GM12865 (cell line): ENCODE measurements at regions not wholly inside any gene's neighbourhood (a gene's known extent, or its start where the extent isn't known, plus 50 kb on each side); places are given as distances from the start of the nearest gene placed in this dataset.

Experiments used
- DNase-seq: peaks from one replicate; pipeline ENCODE4 v3.0.0; 2010; ENCODE audit warnings: low read depth
- H3K4me3 ChIP-seq: 2 replicates; pipeline ENCODE4 v1.5.1; 2011; ENCODE audit warnings: mild to moderate bottlenecking, low read depth, low read length, control low read depth
- TF ChIP-seq, protein P1 (sequence below): IDR thresholded peaks from 2 replicates; pipeline ENCODE4 v1.5.1; 2011; ENCODE audit warnings: low read length, control low read depth, low read depth, inconsistent platforms; ENCODE audit not compliant: insufficient read depth; ENCODE audit errors: missing control alignments

DNA sequence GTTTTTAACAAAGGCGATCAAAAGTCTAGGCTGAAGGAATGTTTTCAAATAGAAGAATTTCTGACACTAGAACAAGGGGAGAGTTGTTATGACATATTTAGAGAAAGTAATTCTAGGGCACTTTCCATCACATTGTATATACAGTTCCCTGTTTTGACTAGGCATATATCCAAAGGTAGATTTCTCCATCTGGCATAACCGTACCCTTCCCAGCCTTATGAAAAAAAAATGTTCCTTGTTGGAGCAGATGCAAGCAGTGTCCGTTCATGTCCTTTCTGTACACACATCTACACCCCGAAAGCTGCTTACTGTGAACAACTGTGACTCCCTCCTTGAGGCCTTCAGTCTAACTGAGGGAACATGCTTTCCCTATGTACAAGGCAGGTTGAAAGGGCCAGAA, 271.7 kb upstream of the GBE1 start:
- no peak overlapping the region for H3K4me3 ChIP-seq
- DNase-seq: no peak
- TF ChIP-seq, protein P1, sequence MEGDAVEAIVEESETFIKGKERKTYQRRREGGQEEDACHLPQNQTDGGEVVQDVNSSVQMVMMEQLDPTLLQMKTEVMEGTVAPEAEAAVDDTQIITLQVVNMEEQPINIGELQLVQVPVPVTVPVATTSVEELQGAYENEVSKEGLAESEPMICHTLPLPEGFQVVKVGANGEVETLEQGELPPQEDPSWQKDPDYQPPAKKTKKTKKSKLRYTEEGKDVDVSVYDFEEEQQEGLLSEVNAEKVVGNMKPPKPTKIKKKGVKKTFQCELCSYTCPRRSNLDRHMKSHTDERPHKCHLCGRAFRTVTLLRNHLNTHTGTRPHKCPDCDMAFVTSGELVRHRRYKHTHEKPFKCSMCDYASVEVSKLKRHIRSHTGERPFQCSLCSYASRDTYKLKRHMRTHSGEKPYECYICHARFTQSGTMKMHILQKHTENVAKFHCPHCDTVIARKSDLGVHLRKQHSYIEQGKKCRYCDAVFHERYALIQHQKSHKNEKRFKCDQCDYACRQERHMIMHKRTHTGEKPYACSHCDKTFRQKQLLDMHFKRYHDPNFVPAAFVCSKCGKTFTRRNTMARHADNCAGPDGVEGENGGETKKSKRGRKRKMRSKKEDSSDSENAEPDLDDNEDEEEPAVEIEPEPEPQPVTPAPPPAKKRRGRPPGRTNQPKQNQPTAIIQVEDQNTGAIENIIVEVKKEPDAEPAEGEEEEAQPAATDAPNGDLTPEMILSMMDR: no peak

- DNase-seq: no peak
- no peak overlapping the region for H3K4me3 ChIP-seq
- TF ChIP-seq, protein P1: no peak
Measured at GRCh38 chr3:82031596-82031995, 270.2 kb upstream of the GBE1 start.

DNA sequence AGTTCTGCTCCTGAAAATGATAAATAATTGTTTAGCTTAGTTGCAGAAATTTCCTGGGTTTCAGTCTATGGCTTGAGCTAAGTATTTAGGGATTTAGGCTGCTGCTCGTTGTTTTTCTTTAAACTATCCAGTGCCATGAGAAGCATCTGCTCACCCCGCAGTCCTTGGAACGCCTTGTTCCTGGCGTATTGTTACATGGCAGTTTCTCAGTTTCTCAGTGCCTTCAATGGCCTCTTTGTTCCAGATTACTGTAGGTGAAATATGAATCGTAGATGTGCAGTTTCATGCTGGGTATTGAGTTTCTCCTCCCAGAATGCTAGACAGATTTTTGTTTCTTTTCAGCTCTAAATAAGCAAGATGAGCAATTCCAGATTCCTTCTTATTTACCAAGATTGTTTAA, 269.5 kb upstream of the GBE1 start:
- TF ChIP-seq, protein P1: no peak
- no peak for DNase-seq
- no peak overlapping the region for H3K4me3 ChIP-seq

GRCh38 chr3:82022836-82023235, 261.4 kb upstream of the GBE1 start:
- no peak overlapping the region for H3K4me3 ChIP-seq
- peak; percentile 16 for DNase-seq
- TF ChIP-seq, protein P1: no peak

DNA sequence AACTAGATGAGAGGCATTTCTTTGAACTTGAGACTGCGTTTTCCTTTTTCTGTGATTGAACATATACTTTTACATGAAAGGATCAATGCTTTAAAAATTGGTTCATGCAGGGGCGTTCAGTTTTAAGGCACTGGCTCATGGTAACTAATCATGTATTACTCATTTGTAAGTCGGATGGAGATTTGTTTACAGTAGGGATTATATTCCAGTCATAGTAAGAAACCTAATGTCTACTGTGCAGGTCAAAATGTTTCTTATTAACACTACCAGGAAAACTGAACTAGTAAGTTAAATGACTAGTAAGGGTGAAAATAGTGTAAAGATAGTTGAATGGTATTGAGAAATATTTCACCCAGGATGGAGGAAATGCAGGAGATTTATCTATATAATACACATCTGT, 258.8 kb upstream of the GBE1 start:
- no peak for DNase-seq
- TF ChIP-seq, protein P1: no peak
- H3K4me3 ChIP-seq: no peak overlapping the region

DNA sequence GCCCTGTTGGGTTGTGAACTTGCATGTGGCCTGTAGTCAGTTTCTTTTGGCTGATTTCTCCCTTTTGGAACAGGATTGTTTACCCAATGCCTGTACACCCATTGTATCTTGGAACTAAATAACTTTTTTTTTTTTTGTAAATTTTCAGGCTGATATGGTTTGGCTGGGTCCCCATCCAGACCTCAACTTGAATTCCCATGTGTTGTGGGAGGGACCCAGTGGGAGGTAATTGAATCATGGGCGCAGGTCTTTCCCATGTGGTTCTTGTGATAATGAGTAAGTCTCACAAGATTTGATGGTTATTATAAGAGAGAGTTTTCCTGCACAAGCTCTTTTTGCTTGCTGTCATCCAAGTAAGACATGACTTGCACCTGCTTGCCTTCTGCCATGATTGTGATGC, 253.8 kb upstream of the GBE1 start:
- TF ChIP-seq, protein P1: no peak
- DNase-seq: no peak
- H3K4me3 ChIP-seq: no peak overlapping the region

DNA sequence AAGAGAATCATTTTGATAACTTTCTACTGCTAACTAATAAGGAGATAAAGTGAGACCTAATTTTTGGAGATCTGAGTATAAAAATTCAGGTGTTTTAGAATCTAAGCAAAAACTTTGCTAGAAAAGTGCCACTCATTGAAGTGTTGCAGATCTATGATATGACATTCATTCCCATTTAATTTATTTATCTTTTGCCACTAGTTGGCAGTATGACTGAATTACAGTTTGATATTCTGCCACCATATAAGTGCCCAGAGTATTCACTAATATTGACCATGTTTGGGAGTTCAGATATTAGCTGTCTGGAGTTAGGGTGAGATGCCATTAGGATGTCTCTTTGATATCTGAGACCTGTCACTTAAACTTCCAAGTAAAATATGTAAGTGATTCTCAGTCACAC, 251.3 kb upstream of the GBE1 start:
- no peak for DNase-seq
- TF ChIP-seq, protein P1: no peak
- no peak overlapping the region for H3K4me3 ChIP-seq
